ENCODE measurements at regions not wholly inside any gene's neighbourhood (a gene's known extent, or its start where the extent isn't known, plus 50 kb on each side); places are given as distances from the start of the nearest gene placed in this dataset.

DNA sequence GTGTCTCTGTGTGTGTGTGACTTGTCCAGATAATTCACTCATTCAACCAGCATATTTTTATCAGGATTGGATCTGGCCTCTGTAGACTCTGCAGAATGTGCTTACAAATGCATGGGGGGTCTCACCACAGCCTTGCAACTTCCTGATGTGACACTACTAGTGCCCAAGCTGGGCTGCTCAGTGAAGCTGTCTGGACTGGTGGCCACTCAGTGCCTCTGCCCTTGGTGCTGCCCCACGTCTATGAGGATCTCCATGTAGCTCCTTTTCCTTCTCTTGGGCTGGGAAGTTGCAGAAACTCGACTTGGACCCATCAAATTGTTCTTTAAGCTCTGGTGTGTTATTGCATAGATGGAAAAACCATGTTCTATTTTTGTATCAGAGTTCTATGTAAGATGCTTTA is 75.8 kb downstream of the NRN1 start:
- Histone ChIP-seq H3K4me3 (no peak overlapping the region), H3K27me3 (replicated peaks; ENCODE audit: insufficient read depth) (no peaks in the 10 kb centered on the region), H3K36me3 (no peaks in the 10 kb centered on the region), H3K27ac (no peak overlapping the region), H3K9me3 (no peaks in the 10 kb centered on the region), H3K4me1 (ENCODE audit: control insufficient read depth in 1 of 2, low read depth in 2 of 2) (no peaks in the 10 kb centered on the region)
- DNase-seq (ENCODE audit: low spot score) (no peak), ATAC-seq (ENCODE audit: insufficient number of reproducible peaks, low FRiP score, low read depth) (no peak)
- TF ChIP-seq, protein P1, sequence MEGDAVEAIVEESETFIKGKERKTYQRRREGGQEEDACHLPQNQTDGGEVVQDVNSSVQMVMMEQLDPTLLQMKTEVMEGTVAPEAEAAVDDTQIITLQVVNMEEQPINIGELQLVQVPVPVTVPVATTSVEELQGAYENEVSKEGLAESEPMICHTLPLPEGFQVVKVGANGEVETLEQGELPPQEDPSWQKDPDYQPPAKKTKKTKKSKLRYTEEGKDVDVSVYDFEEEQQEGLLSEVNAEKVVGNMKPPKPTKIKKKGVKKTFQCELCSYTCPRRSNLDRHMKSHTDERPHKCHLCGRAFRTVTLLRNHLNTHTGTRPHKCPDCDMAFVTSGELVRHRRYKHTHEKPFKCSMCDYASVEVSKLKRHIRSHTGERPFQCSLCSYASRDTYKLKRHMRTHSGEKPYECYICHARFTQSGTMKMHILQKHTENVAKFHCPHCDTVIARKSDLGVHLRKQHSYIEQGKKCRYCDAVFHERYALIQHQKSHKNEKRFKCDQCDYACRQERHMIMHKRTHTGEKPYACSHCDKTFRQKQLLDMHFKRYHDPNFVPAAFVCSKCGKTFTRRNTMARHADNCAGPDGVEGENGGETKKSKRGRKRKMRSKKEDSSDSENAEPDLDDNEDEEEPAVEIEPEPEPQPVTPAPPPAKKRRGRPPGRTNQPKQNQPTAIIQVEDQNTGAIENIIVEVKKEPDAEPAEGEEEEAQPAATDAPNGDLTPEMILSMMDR (IDR thresholded peaks at IDR 0.05): no peak

DNA sequence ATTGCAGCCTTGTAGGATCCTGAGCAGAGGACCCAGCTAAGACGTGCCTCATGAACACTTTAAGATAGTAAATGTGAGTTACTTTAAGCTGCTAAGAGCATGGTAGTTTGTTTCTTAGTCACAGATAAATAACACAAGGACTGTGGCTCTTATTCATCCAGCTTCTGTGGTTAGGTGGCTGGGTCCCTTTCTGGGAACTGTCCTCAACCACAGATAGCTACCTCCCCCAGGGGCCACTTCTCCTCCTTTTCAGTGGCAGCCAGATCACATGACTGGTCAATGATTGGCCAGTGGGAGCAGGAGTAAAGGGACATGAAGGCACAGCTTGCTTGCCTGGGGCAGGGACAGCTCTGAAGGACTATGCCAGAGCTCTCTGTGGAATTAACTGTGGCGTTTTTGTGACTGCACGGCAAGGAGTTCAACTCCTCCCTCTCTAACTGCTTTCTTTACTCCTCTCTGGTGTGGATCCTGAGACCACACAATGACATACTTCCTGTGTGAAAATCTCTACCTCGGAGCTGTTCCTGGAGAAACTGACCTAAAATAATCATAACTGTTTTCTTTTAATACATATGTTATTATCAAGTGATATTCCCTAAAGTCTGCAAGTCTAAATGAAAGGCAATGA is 76.5 kb downstream of the NRN1 start:
- no peak for DNase-seq (ENCODE audit: low spot score)
- no peak overlapping the region for H3K27ac ChIP-seq
- TF ChIP-seq, protein P1 (IDR thresholded peaks at IDR 0.05): no peak
- no peak overlapping the region for H3K4me3 ChIP-seq
- no peaks in the 10 kb centered on the region for H3K36me3 ChIP-seq
- H3K9me3 ChIP-seq: no peaks in the 10 kb centered on the region
- H3K27me3 ChIP-seq (replicated peaks; ENCODE audit: insufficient read depth): no peaks in the 10 kb centered on the region
- ATAC-seq (ENCODE audit: insufficient number of reproducible peaks, low FRiP score, low read depth): no peak
- no peaks in the 10 kb centered on the region for H3K4me1 ChIP-seq (ENCODE audit: control insufficient read depth in 1 of 2, low read depth in 2 of 2)

DNA sequence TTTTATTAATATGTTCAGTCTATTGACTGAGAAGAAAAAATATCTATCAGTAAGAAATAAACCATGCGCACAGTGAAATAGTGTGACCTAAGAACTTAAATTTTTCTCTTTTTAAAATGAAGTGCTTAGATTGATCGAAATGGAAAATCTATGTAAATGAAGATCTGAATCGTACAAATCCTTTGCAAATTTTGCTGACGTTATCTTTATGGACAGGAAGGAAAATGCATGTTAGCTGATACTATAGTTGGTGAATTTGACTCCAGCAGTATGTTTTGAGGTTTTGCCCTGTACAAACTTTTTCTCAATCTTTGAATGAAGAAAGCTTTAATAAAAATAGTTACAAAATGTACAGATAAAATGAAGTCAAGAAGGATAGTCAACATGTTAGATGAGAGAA is 82.9 kb downstream of the NRN1 start:
- no peak overlapping the region for H3K4me3 ChIP-seq

DNA sequence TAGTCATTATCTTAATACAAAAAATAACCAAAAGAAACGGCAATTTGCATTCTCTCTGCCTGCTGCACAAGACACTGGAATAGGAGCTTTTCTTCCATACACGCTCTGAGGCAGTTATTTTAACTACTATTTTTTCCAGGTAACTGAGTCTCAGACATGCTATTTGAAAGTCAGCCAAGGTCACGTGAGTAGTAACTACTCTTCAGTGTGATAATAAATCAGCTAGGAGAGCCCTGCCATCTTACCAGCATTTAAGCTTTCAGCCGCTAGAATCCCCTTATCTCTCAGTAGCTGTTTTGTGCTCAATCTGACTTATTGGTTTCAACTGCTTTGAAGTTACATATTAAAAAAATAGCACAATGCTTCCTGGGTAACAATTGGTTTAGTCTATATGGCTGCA is 84.5 kb downstream of the NRN1 start:
- Histone ChIP-seq H3K27ac (no peak overlapping the region), H3K27me3 (replicated peaks; ENCODE audit: insufficient read depth) (no peaks in the 10 kb centered on the region), H3K9me3 (no peaks in the 10 kb centered on the region), H3K4me1 (ENCODE audit: control insufficient read depth in 1 of 2, low read depth in 2 of 2) (no peaks in the 10 kb centered on the region), H3K4me3 (no peak overlapping the region), H3K36me3 (no peaks in the 10 kb centered on the region)
- DNase-seq (ENCODE audit: low spot score): no peak
- TF ChIP-seq, protein P1 (IDR thresholded peaks at IDR 0.05): no peak
- no peak for ATAC-seq (ENCODE audit: insufficient number of reproducible peaks, low FRiP score, low read depth)

More for the DNA sequence above, 82.9 kb downstream of the NRN1 start:
- ATAC-seq (ENCODE audit: insufficient number of reproducible peaks, low FRiP score, low read depth): no peak
- Histone ChIP-seq H3K27me3 (replicated peaks; ENCODE audit: insufficient read depth) (no peaks in the 10 kb centered on the region), H3K27ac (no peak overlapping the region), H3K4me1 (ENCODE audit: control insufficient read depth in 1 of 2, low read depth in 2 of 2) (no peaks in the 10 kb centered on the region), H3K9me3 (no peaks in the 10 kb centered on the region), H3K36me3 (no peaks in the 10 kb centered on the region)
- TF ChIP-seq, protein P1 (IDR thresholded peaks at IDR 0.05): no peak
- DNase-seq (ENCODE audit: low spot score): no peak

DNA sequence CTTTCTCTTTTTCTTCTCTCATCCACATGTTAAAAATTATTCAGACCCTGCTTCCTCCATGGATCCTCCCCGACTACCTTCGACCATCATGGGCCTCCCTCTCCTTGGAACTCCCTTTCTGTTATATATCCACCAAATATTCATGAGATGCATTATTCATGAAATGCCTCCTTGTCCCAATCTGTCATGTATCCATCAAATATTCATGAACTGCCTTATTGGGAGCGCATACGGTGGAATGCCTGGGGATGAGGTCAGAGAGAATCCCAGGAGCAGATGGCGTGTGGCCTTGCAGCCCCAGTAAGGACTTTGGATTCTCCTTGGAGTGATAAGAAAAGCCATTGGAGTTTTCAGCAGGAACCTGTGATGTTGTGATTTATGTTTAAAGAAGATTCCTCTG is 97.0 kb downstream of the NRN1 start:
- Histone ChIP-seq H3K4me3 (no peak overlapping the region), H3K9me3 (no peaks in the 10 kb centered on the region), H3K36me3 (no peaks in the 10 kb centered on the region), H3K27ac (no peak overlapping the region), H3K27me3 (replicated peaks; ENCODE audit: insufficient read depth) (no peaks in the 10 kb centered on the region), H3K4me1 (ENCODE audit: control insufficient read depth in 1 of 2, low read depth in 2 of 2) (peaks cover 5 to 17% of the 10 kb centered on the region in 2 donors)
- ATAC-seq (ENCODE audit: insufficient number of reproducible peaks, low FRiP score, low read depth) (no peak), DNase-seq (ENCODE audit: low spot score) (no peak)
- TF ChIP-seq, protein P1 (IDR thresholded peaks at IDR 0.05): no peak

Measured in thoracic aorta (tissue), 2 donors.